GM18907 (cell line): ENCODE measurements at regions not wholly inside any gene's neighbourhood (a gene's known extent, or its start where the extent isn't known, plus 50 kb on each side); places are given as distances from the start of the nearest gene placed in this dataset.
"Not testable (repeated sequence)": the region's sequence is repeated elsewhere in the genome, so short reads cannot be mapped to it uniquely, and the experiment has no call there.

ENCODE experiments used
- ATAC-seq: cut with Tn5 transposase; IDR thresholded peaks from one replicate; pipeline ENCODE4 v1.9.1; 2021; ENCODE audit warnings: mild to moderate bottlenecking, moderate library complexity; ENCODE audit not compliant: unreplicated experiment

DNA sequence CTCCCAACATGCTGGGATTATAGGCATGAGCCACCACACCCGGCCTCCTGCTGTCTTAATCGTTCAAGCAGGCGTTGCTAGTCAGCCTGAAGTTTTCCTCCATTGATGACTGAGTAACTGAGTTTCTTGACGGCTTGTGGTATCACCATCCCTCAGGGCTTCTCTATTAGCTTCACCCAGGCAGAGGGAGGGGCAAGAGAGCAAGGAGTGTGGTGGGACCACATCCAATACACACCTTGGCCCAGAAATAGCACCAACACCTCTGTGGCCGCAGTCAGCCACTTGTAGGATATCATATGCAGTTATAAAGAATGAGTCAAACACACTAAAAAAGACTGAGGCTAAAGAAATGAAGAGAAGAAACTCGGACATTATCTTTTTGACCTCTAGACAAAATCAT, 1009.4 kb upstream of the CELF4 start:
- no peak for ATAC-seq

DNA sequence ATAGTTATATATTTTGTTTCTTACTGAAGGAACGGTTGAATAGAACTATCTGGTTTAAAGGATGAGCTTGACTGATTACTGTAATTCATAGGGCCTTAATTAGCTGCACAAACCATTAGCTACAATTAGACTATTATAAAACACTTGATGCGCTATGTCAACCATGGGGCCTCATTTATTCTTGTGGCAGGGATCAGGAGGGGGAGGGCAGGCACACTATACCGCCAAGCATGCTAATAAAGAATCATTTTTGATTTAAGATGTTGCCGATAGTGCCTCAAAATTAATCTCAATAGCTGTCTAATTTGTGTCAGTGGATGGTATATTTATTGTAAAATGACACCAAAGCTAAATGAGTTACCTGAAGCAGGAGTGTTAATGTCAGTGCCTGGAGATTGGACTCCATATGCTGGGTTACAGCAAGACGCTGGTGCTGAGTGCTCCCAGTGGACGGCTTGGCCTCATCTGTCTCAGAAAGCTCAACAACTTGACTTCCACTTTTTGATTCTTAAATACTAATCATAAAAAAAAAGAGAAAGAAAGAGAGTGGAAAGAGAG, 1007.0 kb upstream of the CELF4 start:
- no peak for ATAC-seq

DNA sequence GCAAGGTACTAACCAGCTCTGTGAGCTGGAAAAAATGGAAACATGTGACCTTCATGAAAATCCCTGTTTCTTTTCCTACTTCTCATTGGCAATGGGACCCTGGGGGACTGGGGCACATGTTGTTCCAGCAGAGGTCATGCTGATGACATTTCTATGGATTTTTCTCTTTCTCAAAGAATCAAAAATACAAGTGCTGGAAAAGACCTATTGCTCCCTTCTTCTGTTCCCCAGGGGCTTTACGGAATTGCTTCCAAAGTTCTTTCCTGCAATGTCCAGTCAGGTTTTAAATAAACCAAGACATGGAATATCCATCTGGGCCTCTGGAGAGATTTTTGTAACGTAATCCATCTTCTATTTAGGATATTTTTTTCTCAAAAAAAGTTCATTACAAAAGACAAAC, 1006.1 kb upstream of the CELF4 start:
- no peak for ATAC-seq

GRCh38 chr18:38565513-38565912, 999.9 kb upstream of the CELF4 start:
- ATAC-seq: no peak

- ATAC-seq: no peak
Observed at GRCh38 chr18:38563396-38563980, 997.9 kb upstream of the CELF4 start.

DNA sequence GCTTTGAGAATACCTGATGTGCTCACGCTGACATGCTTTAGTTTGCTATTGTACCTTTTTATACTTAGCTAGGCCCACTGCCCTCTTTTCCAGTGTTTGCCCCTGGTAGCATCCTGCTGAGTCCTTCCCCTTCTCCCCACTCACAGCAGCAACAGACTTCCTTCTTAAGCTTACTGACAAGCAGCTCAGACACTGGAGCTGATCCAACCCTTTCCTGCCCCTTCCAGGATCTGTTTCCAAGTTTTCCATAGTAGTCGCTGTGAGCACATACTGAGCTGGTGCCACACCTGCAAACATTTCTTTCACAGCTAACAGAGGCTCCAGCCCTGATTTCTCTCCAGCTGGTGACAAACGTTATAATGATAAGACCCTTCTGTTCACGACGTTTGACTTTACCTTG, 991.4 kb upstream of the CELF4 start:
- ATAC-seq: no peak

DNA sequence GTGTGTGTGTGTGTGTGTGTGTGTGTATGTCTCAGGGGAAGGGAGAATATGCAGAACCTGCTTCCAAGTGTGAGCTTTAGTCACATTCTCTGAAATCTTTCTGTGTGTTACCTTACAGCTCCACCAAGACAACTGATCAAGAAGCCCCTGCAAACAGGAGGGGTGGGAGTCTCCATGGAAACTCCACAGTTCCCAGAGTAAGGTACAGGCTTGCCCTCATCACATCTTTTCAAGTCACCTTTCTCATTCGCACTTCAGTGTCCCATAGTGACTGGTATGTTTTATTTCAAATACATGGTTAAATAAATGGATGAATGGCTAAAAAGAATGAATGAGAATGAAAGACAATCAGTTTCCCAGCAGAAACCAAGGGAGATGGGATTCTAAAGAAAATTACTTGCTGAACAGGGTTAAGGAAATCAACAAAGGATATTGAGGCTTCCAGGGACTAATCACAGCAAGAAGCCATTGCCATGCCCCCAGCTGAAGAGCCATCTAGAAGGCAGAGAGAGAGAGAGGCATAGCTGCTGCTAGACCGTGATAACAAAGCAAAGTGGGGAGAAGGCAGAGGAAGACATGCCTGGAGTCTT, 987.2 kb upstream of the CELF4 start:
- no peak for ATAC-seq

GRCh38 chr18:38551881-38552280, 986.3 kb upstream of the CELF4 start:
- ATAC-seq: no peak

DNA sequence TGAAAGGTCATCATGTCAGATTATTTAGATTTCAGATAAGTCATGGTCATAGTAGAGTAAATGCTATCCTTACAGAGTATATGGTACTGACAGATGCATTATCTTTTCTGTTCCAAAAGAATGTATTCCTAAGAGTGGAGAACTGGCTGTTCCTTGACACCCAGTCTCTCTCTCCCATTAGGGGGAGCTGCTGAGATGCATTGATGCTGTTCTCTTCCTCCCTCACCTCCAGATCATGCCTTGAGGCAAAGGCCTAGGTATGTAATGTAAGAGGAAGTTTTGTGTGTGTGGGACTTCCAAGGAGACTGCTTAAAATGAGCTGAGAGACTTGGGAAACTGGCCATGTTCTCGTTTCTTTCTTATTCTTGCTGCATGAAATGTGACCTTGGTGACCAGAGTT, 979.5 kb upstream of the CELF4 start:
- no peak for ATAC-seq

DNA sequence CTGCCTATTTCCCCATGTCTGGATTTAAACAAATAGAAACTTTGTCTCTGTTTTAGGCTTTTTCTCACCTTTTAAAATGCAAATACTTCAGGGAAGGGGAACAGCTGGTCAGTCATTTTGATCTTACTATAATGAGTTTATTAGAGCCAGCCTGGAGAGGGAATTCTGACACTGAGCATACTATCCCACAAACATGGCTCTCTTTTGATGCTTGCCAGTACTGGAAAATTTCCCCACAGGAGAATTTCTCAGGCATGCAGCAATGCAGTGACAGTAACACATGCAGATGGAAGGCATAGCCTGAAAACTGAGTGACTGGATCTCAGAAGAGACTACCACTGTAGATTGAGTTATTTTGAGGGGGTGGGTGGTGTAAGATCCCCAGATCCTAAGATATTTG, 974.3 kb upstream of the CELF4 start:
- ATAC-seq: no peak

GRCh38 chr18:38539371-38539770, 973.8 kb upstream of the CELF4 start:
- ATAC-seq: no peak

- ATAC-seq: no peak
Observed at GRCh38 chr18:38534073-38534472, 968.5 kb upstream of the CELF4 start.

DNA sequence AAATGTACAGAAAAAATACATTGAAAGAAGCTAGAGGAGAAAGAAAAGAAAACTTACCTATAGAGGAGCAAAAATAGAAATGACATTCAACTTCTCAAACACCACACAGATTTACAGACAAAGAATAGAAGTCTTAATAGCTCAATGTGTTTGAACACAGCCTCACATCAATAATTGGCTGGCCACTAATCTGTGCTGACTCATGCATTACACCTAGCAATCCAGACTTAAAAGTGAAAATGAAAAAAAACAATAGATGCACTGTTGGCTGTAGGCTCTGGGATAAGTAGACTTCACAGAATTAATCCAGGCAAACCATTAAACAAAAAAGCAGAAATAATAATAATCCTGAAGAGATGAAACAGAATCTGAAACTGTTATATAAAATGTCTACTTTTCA, 961.3 kb upstream of the CELF4 start:
- no peak for ATAC-seq

DNA sequence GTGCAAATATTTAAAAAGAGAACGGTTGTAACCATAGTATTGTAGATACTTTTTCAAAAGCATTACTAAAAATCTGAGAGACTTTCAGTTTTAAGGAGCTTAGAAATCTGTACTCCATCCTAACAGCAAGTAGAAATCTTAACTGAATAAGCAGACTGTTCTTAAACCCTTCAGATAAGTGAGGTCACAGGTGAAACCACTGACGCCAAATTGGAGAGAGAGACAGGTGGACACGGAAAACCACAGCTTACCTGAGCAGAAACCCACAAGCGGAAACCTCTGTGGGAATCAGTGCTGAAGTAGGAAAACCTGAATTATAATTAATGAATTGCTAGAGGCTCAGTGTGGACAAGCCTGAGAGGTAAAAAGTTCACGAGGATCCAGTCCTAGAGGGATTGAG, 959.4 kb upstream of the CELF4 start:
- no peak for ATAC-seq

- no peak for ATAC-seq
Observed at GRCh38 chr18:38520786-38521185, 955.2 kb upstream of the CELF4 start.

- no peak for ATAC-seq
Observed at GRCh38 chr18:38502539-38502938, 936.9 kb upstream of the CELF4 start.

GRCh38 chr18:38497266-38497665, 931.7 kb upstream of the CELF4 start:
- no peak for ATAC-seq

- ATAC-seq: no peak
Observed at GRCh38 chr18:38496222-38496793, 930.7 kb upstream of the CELF4 start.

GRCh38 chr18:38494065-38494464, 928.5 kb upstream of the CELF4 start:
- peak; percentile 74 for ATAC-seq

GRCh38 chr18:38491195-38491594, 925.6 kb upstream of the CELF4 start:
- no peak for ATAC-seq

- not testable (repeated sequence) for ATAC-seq
Observed at GRCh38 chr18:38489721-38490120, 924.1 kb upstream of the CELF4 start.

DNA sequence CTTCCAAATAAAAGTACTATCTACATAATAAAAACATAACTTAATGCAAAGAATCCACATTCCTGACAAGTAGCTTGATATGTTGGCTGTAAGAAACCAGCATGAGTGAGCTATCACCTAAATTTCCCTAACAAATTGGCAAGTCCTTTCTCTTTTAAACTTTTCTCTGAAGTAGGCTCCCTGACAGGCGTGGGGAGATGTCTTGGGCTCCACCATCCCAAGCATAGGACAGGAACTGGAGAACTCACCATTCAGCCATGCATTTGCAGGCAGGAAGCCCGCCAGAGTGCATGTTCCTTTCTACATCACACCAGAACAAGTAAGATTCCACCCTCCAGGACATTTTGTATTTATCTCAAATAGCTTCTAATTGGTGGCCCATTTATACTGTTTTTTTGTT, 921.9 kb upstream of the CELF4 start:
- no peak for ATAC-seq

- no peak for ATAC-seq
Observed at GRCh38 chr18:38483326-38483725, 917.7 kb upstream of the CELF4 start.
